Gastroesophageal sphincter (tissue), 3 donors: ENCODE measurements at regions not wholly inside any gene's neighbourhood (a gene's known extent, or its start where the extent isn't known, plus 50 kb on each side); places are given as distances from the start of the nearest gene placed in this dataset.

ENCODE experiments used
- CTCF ChIP-seq, 4 experiments: fragments of 200-600 bp in 2 of 4; fragments of 450-650 bp in 2 of 4; sonication (generic) in 1 of 4; IDR thresholded peaks; one replicate each; pipeline ENCODE4 v1.5.1; 2017 to 2019; ENCODE audit warnings: antibody characterized with exemption in 4 of 4, mild to moderate bottlenecking in 2 of 4, moderate library complexity in 2 of 4
- POLR2A ChIP-seq, 2 donors: fragments of 450-650 bp; IDR thresholded peaks; one replicate each; pipeline ENCODE4 v1.6.1; 2017; ENCODE audit warnings: antibody characterized with exemption in 2 of 2, mild to moderate bottlenecking in 2 of 2, moderate library complexity in 1 of 2

- TF ChIP-seq CTCF (IDR thresholded peaks at IDR 0.05), result no peak
- TF ChIP-seq POLR2A (IDR thresholded peaks at IDR 0.05), result no peak
Observed at GRCh38 chr5:63125392-63125791, 546.8 kb downstream of the LRRC70 start.
